ENCODE measurements at regions not wholly inside any gene's neighbourhood (a gene's known extent, or its start where the extent isn't known, plus 50 kb on each side); places are given as distances from the start of the nearest gene placed in this dataset.

- Histone ChIP-seq H3K4me3 (ENCODE audit: low read depth, low read length) (no peak overlapping the region), H3K27ac (ENCODE audit: low read depth, low read length) (no peak overlapping the region), H3K27me3 (ENCODE audit: insufficient read depth, low read length) (no peaks in the 10 kb centered on the region), H2AFZ (ENCODE audit: low read length, unreplicated experiment) (no peak overlapping the region), H3K79me2 (ENCODE audit: control insufficient read depth, insufficient read depth, low read length, unreplicated experiment) (no peaks in the 10 kb centered on the region), H3K4me1 (ENCODE audit: control insufficient read depth, insufficient read depth, low read length, unreplicated experiment) (no peaks in the 10 kb centered on the region), H3K36me3 (ENCODE audit: insufficient read depth, low read length) (no peaks in the 10 kb centered on the region)
These were observed 524.7 kb downstream of the SPATA31D1 start for GRCh38 chr9:82513242-82513751.

- H3K27ac ChIP-seq (ENCODE audit: low read depth, low read length): no peak overlapping the region
- no peaks in the 10 kb centered on the region for H3K36me3 ChIP-seq (ENCODE audit: insufficient read depth, low read length)
- no peaks in the 10 kb centered on the region for H3K27me3 ChIP-seq (ENCODE audit: insufficient read depth, low read length)
- no peaks in the 10 kb centered on the region for H3K79me2 ChIP-seq (ENCODE audit: control insufficient read depth, insufficient read depth, low read length, unreplicated experiment)
- H3K4me3 ChIP-seq (ENCODE audit: low read depth, low read length): no peak overlapping the region
- H3K4me1 ChIP-seq (ENCODE audit: control insufficient read depth, insufficient read depth, low read length, unreplicated experiment): no peaks in the 10 kb centered on the region
- no peak overlapping the region for H2AFZ ChIP-seq (ENCODE audit: low read length, unreplicated experiment)
These were observed 525.6 kb downstream of the SPATA31D1 start for GRCh38 chr9:82513976-82514735.

DNA sequence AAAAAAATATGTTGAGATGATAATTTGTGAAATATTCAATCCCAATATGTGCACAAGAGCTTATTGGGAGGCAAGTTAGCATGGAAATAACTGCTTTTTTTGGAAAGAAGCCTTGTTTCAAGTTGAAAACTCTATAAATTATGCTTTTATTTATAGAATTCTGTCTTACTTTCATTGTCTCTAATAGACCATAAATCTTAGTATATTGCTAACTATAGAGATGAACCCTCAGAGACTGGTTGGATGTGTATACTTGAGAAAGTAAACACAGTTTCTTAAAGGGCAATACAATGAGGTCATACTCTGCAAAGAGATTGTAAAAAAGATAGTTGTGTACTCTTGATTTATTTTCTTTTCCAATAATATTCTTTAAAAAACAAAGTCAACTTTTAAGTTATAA is 530.3 kb downstream of the SPATA31D1 start:
- no peaks in the 10 kb centered on the region for H3K27me3 ChIP-seq (ENCODE audit: insufficient read depth, low read length)
- no peaks in the 10 kb centered on the region for H3K79me2 ChIP-seq (ENCODE audit: control insufficient read depth, insufficient read depth, low read length, unreplicated experiment)
- H3K4me3 ChIP-seq (ENCODE audit: low read depth, low read length): no peak overlapping the region
- no peaks in the 10 kb centered on the region for H3K4me1 ChIP-seq (ENCODE audit: control insufficient read depth, insufficient read depth, low read length, unreplicated experiment)
- H2AFZ ChIP-seq (ENCODE audit: low read length, unreplicated experiment): no peak overlapping the region
- H3K27ac ChIP-seq (ENCODE audit: low read depth, low read length): no peak overlapping the region
- H3K36me3 ChIP-seq (ENCODE audit: insufficient read depth, low read length): no peaks in the 10 kb centered on the region

DNA sequence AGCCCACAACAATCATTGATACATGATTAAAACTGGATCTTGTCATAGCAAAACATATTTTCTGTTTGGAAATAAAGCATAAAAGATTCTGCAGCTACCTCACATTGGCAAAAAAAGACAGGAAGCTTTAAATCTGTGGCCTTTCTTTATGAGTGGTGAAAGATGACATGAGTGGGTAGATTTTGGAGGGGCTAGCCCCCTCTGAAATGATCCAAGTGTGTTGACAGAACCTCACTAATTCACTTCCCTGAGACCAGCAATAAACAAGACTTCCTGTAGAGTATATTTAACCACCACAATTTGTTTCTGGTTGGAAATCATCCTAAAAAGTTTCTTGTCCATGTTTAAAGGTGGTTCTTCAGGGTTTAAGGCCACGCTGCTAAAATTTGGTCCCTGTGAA is 530.8 kb downstream of the SPATA31D1 start:
- no peak overlapping the region for H2AFZ ChIP-seq (ENCODE audit: low read length, unreplicated experiment)
- H3K79me2 ChIP-seq (ENCODE audit: control insufficient read depth, insufficient read depth, low read length, unreplicated experiment): no peaks in the 10 kb centered on the region
- H3K27me3 ChIP-seq (ENCODE audit: insufficient read depth, low read length): no peaks in the 10 kb centered on the region
- no peaks in the 10 kb centered on the region for H3K36me3 ChIP-seq (ENCODE audit: insufficient read depth, low read length)
- no peak overlapping the region for H3K4me3 ChIP-seq (ENCODE audit: low read depth, low read length)
- H3K4me1 ChIP-seq (ENCODE audit: control insufficient read depth, insufficient read depth, low read length, unreplicated experiment): no peaks in the 10 kb centered on the region
- H3K27ac ChIP-seq (ENCODE audit: low read depth, low read length): no peak overlapping the region

GRCh38 chr9:82524407-82524806 is 535.8 kb downstream of the SPATA31D1 start:
- Histone ChIP-seq H3K4me3 (ENCODE audit: low read depth, low read length) (no peak overlapping the region), H3K27ac (ENCODE audit: low read depth, low read length) (no peak overlapping the region), H3K27me3 (ENCODE audit: insufficient read depth, low read length) (no peaks in the 10 kb centered on the region), H3K79me2 (ENCODE audit: control insufficient read depth, insufficient read depth, low read length, unreplicated experiment) (no peaks in the 10 kb centered on the region), H2AFZ (ENCODE audit: low read length, unreplicated experiment) (no peak overlapping the region), H3K36me3 (ENCODE audit: insufficient read depth, low read length) (no peaks in the 10 kb centered on the region), H3K4me1 (ENCODE audit: control insufficient read depth, insufficient read depth, low read length, unreplicated experiment) (no peaks in the 10 kb centered on the region)

DNA sequence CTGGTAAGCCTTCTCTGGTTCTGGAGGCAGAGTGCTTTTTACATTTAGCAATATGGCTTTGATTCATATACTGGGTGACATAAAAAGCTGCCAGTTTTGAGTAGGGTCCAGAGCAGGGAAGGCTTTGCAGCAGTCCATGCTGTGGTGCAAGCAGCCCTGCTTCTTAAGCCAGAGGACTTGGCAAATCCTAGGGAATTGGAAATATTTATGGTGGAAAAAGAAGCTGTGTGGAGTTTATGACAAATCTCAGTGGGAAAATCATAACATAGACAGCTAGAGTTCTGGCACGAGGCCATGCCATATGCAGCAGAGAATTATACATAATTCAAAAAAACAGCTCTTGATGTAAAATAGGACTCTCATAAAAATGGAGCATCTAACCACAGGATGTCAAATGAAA is 536.4 kb downstream of the RASEF start:
- H3K27me3 ChIP-seq (ENCODE audit: insufficient read depth, low read length): no peaks in the 10 kb centered on the region
- H3K4me1 ChIP-seq (ENCODE audit: control insufficient read depth, insufficient read depth, low read length, unreplicated experiment): no peaks in the 10 kb centered on the region
- H3K4me3 ChIP-seq (ENCODE audit: low read depth, low read length): no peak overlapping the region
- H3K79me2 ChIP-seq (ENCODE audit: control insufficient read depth, insufficient read depth, low read length, unreplicated experiment): no peaks in the 10 kb centered on the region
- no peaks in the 10 kb centered on the region for H3K36me3 ChIP-seq (ENCODE audit: insufficient read depth, low read length)
- no peak overlapping the region for H2AFZ ChIP-seq (ENCODE audit: low read length, unreplicated experiment)
- H3K27ac ChIP-seq (ENCODE audit: low read depth, low read length): no peak overlapping the region

DNA sequence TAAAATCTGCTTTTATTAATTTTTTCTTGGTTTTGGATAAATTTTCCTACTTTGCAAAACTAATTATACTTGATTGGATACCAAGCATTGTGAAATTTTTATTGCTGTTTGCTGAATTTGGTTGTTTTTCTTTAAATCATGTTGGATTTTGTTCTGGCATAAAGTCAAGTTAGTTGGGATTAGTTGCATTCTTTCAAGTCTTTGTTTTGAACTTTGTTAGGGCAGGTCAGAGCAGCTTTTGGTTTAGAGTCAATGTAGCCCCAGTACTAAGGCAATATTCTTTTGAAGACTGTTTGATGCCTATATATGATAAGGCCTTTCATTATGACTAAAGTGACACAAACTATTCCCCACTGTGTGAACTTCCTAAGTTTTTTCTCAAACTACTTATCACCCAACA is 531.1 kb downstream of the RASEF start:
- no peak overlapping the region for H2AFZ ChIP-seq (ENCODE audit: low read length, unreplicated experiment)
- no peaks in the 10 kb centered on the region for H3K4me1 ChIP-seq (ENCODE audit: control insufficient read depth, insufficient read depth, low read length, unreplicated experiment)
- H3K27ac ChIP-seq (ENCODE audit: low read depth, low read length): no peak overlapping the region
- H3K36me3 ChIP-seq (ENCODE audit: insufficient read depth, low read length): no peaks in the 10 kb centered on the region
- no peaks in the 10 kb centered on the region for H3K27me3 ChIP-seq (ENCODE audit: insufficient read depth, low read length)
- no peaks in the 10 kb centered on the region for H3K79me2 ChIP-seq (ENCODE audit: control insufficient read depth, insufficient read depth, low read length, unreplicated experiment)
- no peak overlapping the region for H3K4me3 ChIP-seq (ENCODE audit: low read depth, low read length)

DNA sequence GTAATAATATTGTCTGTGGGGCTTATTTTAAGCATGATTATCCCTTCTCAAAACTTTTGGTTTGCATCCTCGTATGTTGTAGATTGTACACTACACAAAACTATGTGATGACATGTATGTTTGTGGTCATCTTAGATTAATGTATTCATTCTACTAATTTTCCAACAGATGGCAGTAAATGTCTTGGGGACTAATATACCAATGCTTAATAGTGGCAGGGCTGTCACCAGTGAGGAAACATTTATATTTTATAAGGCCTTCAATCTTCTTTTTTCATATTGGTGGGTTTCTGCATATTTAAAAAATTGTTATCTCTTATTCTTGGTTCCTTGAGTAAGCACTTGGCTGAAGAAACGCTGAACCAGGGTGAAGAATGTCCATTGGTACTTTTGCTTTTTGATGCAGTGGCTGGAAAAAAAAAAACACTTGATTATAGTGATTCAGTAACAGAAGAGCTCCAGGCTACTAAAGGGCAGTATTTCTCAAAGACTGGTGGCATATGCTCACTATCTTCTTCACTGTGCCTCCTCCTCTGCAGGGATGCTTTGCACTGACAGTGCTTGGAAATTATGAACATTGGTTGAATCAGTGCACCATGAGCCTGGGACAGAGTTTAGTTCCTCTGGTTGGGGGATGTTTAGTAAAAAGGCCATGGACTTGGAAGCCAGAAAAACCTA is 530.3 kb downstream of the RASEF start:
- Histone ChIP-seq H3K79me2 (ENCODE audit: control insufficient read depth, insufficient read depth, low read length, unreplicated experiment) (no peaks in the 10 kb centered on the region), H2AFZ (ENCODE audit: low read length, unreplicated experiment) (no peak overlapping the region), H3K27ac (ENCODE audit: low read depth, low read length) (no peak overlapping the region), H3K36me3 (ENCODE audit: insufficient read depth, low read length) (no peaks in the 10 kb centered on the region), H3K4me1 (ENCODE audit: control insufficient read depth, insufficient read depth, low read length, unreplicated experiment) (no peaks in the 10 kb centered on the region), H3K4me3 (ENCODE audit: low read depth, low read length) (no peak overlapping the region), H3K27me3 (ENCODE audit: insufficient read depth, low read length) (no peaks in the 10 kb centered on the region)

DNA sequence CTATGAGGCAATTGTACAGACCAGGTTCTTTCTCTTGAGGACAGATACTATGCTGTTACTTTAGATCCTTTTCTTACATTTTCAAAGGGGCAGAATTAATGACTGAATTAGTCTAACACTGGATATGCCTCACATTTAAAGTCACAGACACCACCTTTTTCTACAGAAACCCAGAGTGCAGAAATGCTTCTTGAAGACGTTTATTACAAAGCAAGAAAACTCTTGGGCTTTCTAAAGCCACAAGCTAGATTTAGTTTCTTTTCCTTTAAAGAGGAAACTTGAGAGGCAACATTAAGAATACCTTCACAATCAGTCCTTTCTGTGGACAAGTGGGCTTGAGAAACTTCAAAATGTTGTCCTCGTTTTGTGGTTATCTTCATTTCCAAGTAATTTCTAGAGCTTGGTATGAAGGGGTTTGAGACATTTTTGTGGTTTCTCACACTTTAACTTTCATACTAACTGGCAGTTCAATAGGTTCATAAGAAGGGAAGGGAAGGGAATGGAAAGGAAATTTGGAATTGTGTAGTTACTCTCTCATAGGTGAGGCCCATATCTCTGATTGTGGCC is 527.4 kb downstream of the RASEF start:
- H3K27ac ChIP-seq (ENCODE audit: low read depth, low read length): no peak overlapping the region
- no peaks in the 10 kb centered on the region for H3K4me1 ChIP-seq (ENCODE audit: control insufficient read depth, insufficient read depth, low read length, unreplicated experiment)
- no peak overlapping the region for H2AFZ ChIP-seq (ENCODE audit: low read length, unreplicated experiment)
- H3K27me3 ChIP-seq (ENCODE audit: insufficient read depth, low read length): no peaks in the 10 kb centered on the region
- no peak overlapping the region for H3K4me3 ChIP-seq (ENCODE audit: low read depth, low read length)
- no peaks in the 10 kb centered on the region for H3K36me3 ChIP-seq (ENCODE audit: insufficient read depth, low read length)
- H3K79me2 ChIP-seq (ENCODE audit: control insufficient read depth, insufficient read depth, low read length, unreplicated experiment): no peaks in the 10 kb centered on the region

DNA sequence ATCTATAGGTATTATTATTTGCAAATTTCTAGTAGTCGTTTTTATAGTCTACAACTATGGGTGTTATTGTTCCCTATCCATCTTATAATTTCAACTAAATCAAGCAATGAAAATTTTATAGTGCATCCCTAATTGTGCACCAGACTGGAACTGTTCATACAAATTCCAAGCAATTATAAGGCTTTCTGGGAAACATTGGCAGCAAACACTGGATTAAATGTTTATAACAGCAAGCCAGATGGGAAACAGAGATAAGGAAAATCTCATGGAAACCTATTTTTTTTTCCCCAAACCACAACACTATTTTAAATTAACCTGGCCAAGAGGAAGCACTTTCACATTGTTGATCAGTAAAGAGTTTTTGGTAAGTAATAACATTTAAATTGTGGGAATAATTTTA is 524.3 kb downstream of the RASEF start:
- Histone ChIP-seq H3K27me3 (ENCODE audit: insufficient read depth, low read length) (no peaks in the 10 kb centered on the region), H3K79me2 (ENCODE audit: control insufficient read depth, insufficient read depth, low read length, unreplicated experiment) (no peaks in the 10 kb centered on the region), H3K4me1 (ENCODE audit: control insufficient read depth, insufficient read depth, low read length, unreplicated experiment) (no peaks in the 10 kb centered on the region), H2AFZ (ENCODE audit: low read length, unreplicated experiment) (no peak overlapping the region), H3K4me3 (ENCODE audit: low read depth, low read length) (no peak overlapping the region), H3K36me3 (ENCODE audit: insufficient read depth, low read length) (no peaks in the 10 kb centered on the region), H3K27ac (ENCODE audit: low read depth, low read length) (no peak overlapping the region)

DNA sequence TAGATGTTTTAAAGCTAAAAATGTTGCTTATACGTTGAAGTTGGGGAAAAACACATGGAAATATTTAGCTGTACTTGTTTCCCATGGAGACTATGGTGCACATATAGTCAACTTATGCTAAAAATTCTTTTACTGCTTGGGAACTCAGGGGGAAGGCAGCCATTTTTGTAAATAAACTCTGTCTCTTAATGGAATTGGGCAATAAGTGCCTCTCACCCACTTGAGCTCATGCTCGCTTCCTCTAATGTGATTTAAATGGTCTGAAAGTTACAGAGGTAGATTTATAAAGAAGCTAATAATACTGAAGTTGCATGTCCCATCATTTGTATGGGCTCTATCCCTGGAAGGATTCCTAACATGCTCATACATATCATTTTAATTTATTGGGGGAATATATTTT is 523.8 kb downstream of the RASEF start:
- no peak overlapping the region for H2AFZ ChIP-seq (ENCODE audit: low read length, unreplicated experiment)
- no peaks in the 10 kb centered on the region for H3K4me1 ChIP-seq (ENCODE audit: control insufficient read depth, insufficient read depth, low read length, unreplicated experiment)
- no peak overlapping the region for H3K4me3 ChIP-seq (ENCODE audit: low read depth, low read length)
- H3K27ac ChIP-seq (ENCODE audit: low read depth, low read length): no peak overlapping the region
- H3K79me2 ChIP-seq (ENCODE audit: control insufficient read depth, insufficient read depth, low read length, unreplicated experiment): no peaks in the 10 kb centered on the region
- H3K36me3 ChIP-seq (ENCODE audit: insufficient read depth, low read length): no peaks in the 10 kb centered on the region
- no peaks in the 10 kb centered on the region for H3K27me3 ChIP-seq (ENCODE audit: insufficient read depth, low read length)

Measured in ACC112 (cell line).